SK-N-SH (cell line): ENCODE measurements at regions not wholly inside any gene's neighbourhood (a gene's known extent, or its start where the extent isn't known, plus 50 kb on each side); places are given as distances from the start of the nearest gene placed in this dataset.

Source experiments
- CTCF ChIA-PET: fragments of 300-600, 350-600 bp; formaldehyde crosslinking; extraction: SDS; loops from one replicate; lab custom pipeline; 2021; lab: Yijun Ruan, JAX
- POLR2A ChIA-PET: fragments of 350-600 bp; sonication (Branson Sonifier 250); formaldehyde crosslinking; extraction: SDS; loops from one replicate; lab custom pipeline; 2020; ENCODE audit warnings: antibody characterized with exemption, inconsistent platforms; lab: Yijun Ruan, JAX
- DNase-seq: peaks from one replicate; pipeline ENCODE4 v3.0.0; 2012
- H2AFZ ChIP-seq: fragments of 200-600 bp; sonication (generic); 2 replicates; pipeline ENCODE4 v1.8.1; 2016; ENCODE audit warnings: antibody characterized with exemption, mild to moderate bottlenecking, low read depth
- H3F3A ChIP-seq: fragments of 200-600 bp; sonication (generic); replicated peaks from 2 replicates; pipeline ENCODE3; 2016; ENCODE audit warnings: antibody characterized with exemption, mild to moderate bottlenecking; ENCODE audit not compliant: insufficient read depth
- H3K27ac ChIP-seq, 2 experiments: fragments of 200-500 bp in 1 of 2; fragments of 200-600 bp in 1 of 2; sonication (Bioruptor generic) in 1 of 2; sonication (generic), shearing (Covaris generic) in 1 of 2; 2 replicates each; pipeline versions ENCODE4 v1.5.1 to v1.6.1; 2014 to 2016; ENCODE audit warnings: low read depth in 2 of 2, inconsistent platforms in 1 of 2, low read length in 1 of 2, mild to moderate bottlenecking in 1 of 2, mixed read lengths in 1 of 2
- H3K27me3 ChIP-seq: fragments of 200-600 bp; sonication (generic), shearing (Covaris generic); 2 replicates; pipeline ENCODE4 v1.6.1; 2016; ENCODE audit warnings: mixed run types; ENCODE audit not compliant: insufficient read depth
- H3K36me3 ChIP-seq, 2 experiments: fragments of 200-500 bp in 1 of 2; fragments of 200-600 bp in 1 of 2; sonication (Bioruptor generic) in 1 of 2; sonication (generic) in 1 of 2; replicated peaks in 1 of 2; 2 replicates each; pipeline versions ENCODE3 to v1.5.1; 2014 to 2016; ENCODE audit warnings: low read length in 1 of 2, mild to moderate bottlenecking in 1 of 2; ENCODE audit not compliant: insufficient read depth in 2 of 2, control insufficient read depth in 1 of 2
- H3K4me1 ChIP-seq, 2 experiments: fragments of 200-500 bp in 1 of 2; fragments of 200-600 bp in 1 of 2; sonication (Bioruptor generic) in 1 of 2; sonication (generic), shearing (Covaris generic) in 1 of 2; 2 replicates each; pipeline versions ENCODE4 v1.5.1 to v1.6.1; 2014 to 2016; ENCODE audit warnings: low read depth in 1 of 2, low read length in 1 of 2, mixed run types in 1 of 2; ENCODE audit not compliant: insufficient read depth in 2 of 2, control insufficient read depth in 1 of 2
- H3K4me2 ChIP-seq: fragments of 200-600 bp; sonication (generic), shearing (Covaris generic); 2 replicates; pipeline ENCODE4 v1.6.1; 2017; ENCODE audit warnings: mixed run types
- H3K4me3 ChIP-seq, 2 experiments: fragments of 200-500 bp in 1 of 2; fragments of 200-600 bp in 1 of 2; sonication (Bioruptor generic) in 1 of 2; sonication (generic), shearing (Covaris generic) in 1 of 2; 2 replicates each; pipeline versions ENCODE4 v1.5.1 to v1.8.1; 2014 to 2016; ENCODE audit warnings: low read depth in 2 of 2, inconsistent platforms in 1 of 2, low read length in 1 of 2, mild to moderate bottlenecking in 1 of 2, mixed read lengths in 1 of 2, moderate library complexity in 1 of 2
- H3K79me2 ChIP-seq: fragments of 200-600 bp; sonication (generic); 2 replicates; pipeline ENCODE4 v1.8.1; 2017; ENCODE audit warnings: mild to moderate bottlenecking; ENCODE audit not compliant: insufficient read depth
- H3K9ac ChIP-seq: fragments of 200-600 bp; sonication (generic); 2 replicates; pipeline ENCODE4 v1.6.1; 2017; ENCODE audit warnings: mixed run types
- H3K9me2 ChIP-seq: fragments of 200-600 bp; sonication (generic); 2 replicates; pipeline ENCODE4 v1.6.1; 2017; ENCODE audit warnings: mixed run types
- H3K9me3 ChIP-seq: fragments of 200-600 bp; sonication (generic); 2 replicates; pipeline ENCODE4 v1.6.1; 2017; ENCODE audit warnings: mixed run types, mild to moderate bottlenecking, moderate library complexity
- H4K20me1 ChIP-seq: fragments of 200-600 bp; sonication (generic); 2 replicates; pipeline ENCODE4 v1.6.1; 2017; ENCODE audit warnings: mild to moderate bottlenecking, mixed run types; ENCODE audit not compliant: insufficient read depth
- FOXJ3 ChIP-seq: sonication (generic); formaldehyde crosslinking; IDR thresholded peaks from 2 replicates; pipeline ENCODE4 v1.5.1; 2020; ENCODE audit warnings: mild to moderate bottlenecking, missing genetic modification reagents
- FOXM1 ChIP-seq: IDR thresholded peaks from 2 replicates; pipeline ENCODE4 v1.4.0; 2012; ENCODE audit warnings: low read depth, mild to moderate bottlenecking
- GABPA ChIP-seq: IDR thresholded peaks from 2 replicates; pipeline ENCODE4 v1.4.0; 2012; ENCODE audit warnings: low read depth, mild to moderate bottlenecking
- JUND ChIP-seq: IDR thresholded peaks from 2 replicates; pipeline ENCODE4 v1.4.0; 2012
- NFIC ChIP-seq: IDR thresholded peaks from 2 replicates; pipeline ENCODE4 v1.4.0; 2012; ENCODE audit warnings: borderline replicate concordance
- POLR2AphosphoS5 ChIP-seq: IDR thresholded peaks from 2 replicates; pipeline ENCODE4 v1.6.1; 2012; ENCODE audit warnings: low read depth, low read length
- RAD21 ChIP-seq: IDR thresholded peaks from 2 replicates; pipeline ENCODE4 v1.6.1; 2012; ENCODE audit warnings: mild to moderate bottlenecking, low read length
- TEAD4 ChIP-seq: IDR thresholded peaks from 2 replicates; pipeline ENCODE4 v1.4.0; 2012; ENCODE audit warnings: mild to moderate bottlenecking, borderline replicate concordance; ENCODE audit not compliant: insufficient read depth
- WGBS: methylation state at CpG from one replicate; pipeline ENCODE4 v1.1.6; 2017; ENCODE audit warnings: low lambda C conversion rate; 5-methylcytosine and 5-hydroxymethylcytosine counted together
- TF ChIP-seq, protein P1 (sequence below): fragments of 150-350 bp; IDR thresholded peaks from 2 replicates; pipeline ENCODE4 v1.6.1; 2016; ENCODE audit warnings: mild to moderate bottlenecking, low read depth, low read length
- TF ChIP-seq, protein P2 (sequence below): IDR thresholded peaks from 2 replicates; pipeline ENCODE4 v1.4.0; 2012; ENCODE audit warnings: low read depth
- TF ChIP-seq, protein P3 (sequence below): IDR thresholded peaks from 2 replicates; pipeline ENCODE4 v1.4.0; 2012; ENCODE audit warnings: low read depth, borderline replicate concordance

DNA sequence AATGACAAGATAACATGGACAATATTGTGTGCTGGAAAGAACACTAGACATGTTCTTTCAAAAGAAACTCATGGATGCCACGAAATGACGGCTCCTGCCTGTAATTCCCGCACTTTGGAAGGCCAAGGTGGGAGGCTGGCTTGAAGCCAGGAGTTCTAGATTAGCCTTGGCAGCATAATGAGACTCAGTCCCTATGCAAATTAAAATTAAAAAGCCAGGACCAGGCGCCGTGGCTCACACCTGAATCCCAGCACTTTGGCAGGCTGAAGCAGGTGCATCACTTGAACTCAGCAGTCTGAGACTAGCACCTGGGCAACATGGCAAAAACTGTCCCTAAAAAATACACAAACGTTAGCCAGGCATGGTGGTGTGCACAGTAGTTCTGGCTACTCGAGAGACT is 814.2 kb downstream of the BRINP1 start:
- no peaks in the 10 kb centered on the region for H3K9me2 ChIP-seq
- no peaks in the 10 kb centered on the region for H3K9me3 ChIP-seq
- POLR2A ChIA-PET = no interaction called here
- no peak overlapping the region for H3K9ac ChIP-seq
- H3K27me3 ChIP-seq = no peaks in the 10 kb centered on the region
- no peak overlapping the region for H2AFZ ChIP-seq
- H3K4me3 ChIP-seq = no peak overlapping the region
- no peaks in the 10 kb centered on the region for H4K20me1 ChIP-seq
- TF ChIP-seq NFIC = no peak
- TF ChIP-seq, protein P1, sequence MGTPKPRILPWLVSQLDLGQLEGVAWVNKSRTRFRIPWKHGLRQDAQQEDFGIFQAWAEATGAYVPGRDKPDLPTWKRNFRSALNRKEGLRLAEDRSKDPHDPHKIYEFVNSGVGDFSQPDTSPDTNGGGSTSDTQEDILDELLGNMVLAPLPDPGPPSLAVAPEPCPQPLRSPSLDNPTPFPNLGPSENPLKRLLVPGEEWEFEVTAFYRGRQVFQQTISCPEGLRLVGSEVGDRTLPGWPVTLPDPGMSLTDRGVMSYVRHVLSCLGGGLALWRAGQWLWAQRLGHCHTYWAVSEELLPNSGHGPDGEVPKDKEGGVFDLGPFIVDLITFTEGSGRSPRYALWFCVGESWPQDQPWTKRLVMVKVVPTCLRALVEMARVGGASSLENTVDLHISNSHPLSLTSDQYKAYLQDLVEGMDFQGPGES = no peak
- TF ChIP-seq, protein P2, sequence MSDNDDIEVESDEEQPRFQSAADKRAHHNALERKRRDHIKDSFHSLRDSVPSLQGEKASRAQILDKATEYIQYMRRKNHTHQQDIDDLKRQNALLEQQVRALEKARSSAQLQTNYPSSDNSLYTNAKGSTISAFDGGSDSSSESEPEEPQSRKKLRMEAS = no peak
- TF ChIP-seq TEAD4 = no peak
- no peak for TF ChIP-seq POLR2AphosphoS5
- TF ChIP-seq GABPA = no peak
- H3K27ac ChIP-seq = no peak overlapping the region
- DNase-seq = no peak
- CTCF ChIA-PET = no interaction called here
- no peaks in the 10 kb centered on the region for H3K4me1 ChIP-seq
- no peaks in the 10 kb centered on the region for H3K36me3 ChIP-seq
- H3K79me2 ChIP-seq = no peaks in the 10 kb centered on the region
- WGBS = 9% methylated on average over 7 of the region's 7 CpGs
- H3K4me2 ChIP-seq = no peak overlapping the region
- no peaks in the 10 kb centered on the region for H3F3A ChIP-seq

DNA sequence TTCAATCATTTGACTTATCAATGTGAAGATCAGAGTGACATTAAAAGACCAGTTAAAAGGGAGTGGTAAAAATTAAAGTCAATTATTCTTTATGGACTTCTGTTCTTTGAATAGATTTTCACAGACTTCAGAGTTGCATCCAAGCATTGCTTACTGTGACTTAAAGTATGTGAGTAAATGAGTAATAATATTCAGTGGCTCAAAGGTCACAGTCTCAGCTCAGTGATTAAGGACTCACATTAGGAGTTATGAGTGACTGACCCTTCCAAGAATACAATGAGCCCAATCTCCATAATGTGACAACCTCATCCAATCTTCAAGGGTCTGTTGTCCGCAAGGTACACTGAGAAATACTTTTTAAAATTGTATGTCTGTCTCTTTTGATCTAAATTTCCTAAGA is 811.2 kb downstream of the BRINP1 start:
- no peak overlapping the region for H3K4me2 ChIP-seq
- H3K79me2 ChIP-seq = no peaks in the 10 kb centered on the region
- ChIA-PET CTCF (no interaction called here), POLR2A (no interaction called here)
- H4K20me1 ChIP-seq = no peaks in the 10 kb centered on the region
- H3K9ac ChIP-seq = no peak overlapping the region
- H3K27me3 ChIP-seq = no peaks in the 10 kb centered on the region
- H3K4me3 ChIP-seq = no peak overlapping the region
- no peak overlapping the region for H3K27ac ChIP-seq
- H3K36me3 ChIP-seq = no peaks in the 10 kb centered on the region
- no peaks in the 10 kb centered on the region for H3K9me2 ChIP-seq
- H3K4me1 ChIP-seq = no peaks in the 10 kb centered on the region
- no peak overlapping the region for H2AFZ ChIP-seq
- WGBS = 56% methylated on average over 1 of the region's 1 CpG
- no peaks in the 10 kb centered on the region for H3F3A ChIP-seq
- no peak for DNase-seq
- no peak for TF ChIP-seq RAD21
- TF ChIP-seq POLR2AphosphoS5 = no peak
- TF ChIP-seq JUND = no peak
- TF ChIP-seq, protein P3, sequence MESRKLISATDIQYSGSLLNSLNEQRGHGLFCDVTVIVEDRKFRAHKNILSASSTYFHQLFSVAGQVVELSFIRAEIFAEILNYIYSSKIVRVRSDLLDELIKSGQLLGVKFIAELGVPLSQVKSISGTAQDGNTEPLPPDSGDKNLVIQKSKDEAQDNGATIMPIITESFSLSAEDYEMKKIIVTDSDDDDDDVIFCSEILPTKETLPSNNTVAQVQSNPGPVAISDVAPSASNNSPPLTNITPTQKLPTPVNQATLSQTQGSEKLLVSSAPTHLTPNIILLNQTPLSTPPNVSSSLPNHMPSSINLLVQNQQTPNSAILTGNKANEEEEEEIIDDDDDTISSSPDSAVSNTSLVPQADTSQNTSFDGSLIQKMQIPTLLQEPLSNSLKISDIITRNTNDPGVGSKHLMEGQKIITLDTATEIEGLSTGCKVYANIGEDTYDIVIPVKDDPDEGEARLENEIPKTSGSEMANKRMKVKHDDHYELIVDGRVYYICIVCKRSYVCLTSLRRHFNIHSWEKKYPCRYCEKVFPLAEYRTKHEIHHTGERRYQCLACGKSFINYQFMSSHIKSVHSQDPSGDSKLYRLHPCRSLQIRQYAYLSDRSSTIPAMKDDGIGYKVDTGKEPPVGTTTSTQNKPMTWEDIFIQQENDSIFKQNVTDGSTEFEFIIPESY = no peak
- TF ChIP-seq FOXM1 = no peak
- TF ChIP-seq FOXJ3 (CRISPR knock-in tag) = no peak
- TF ChIP-seq, all 33 proteins: peak for 0
- H3K9me3 ChIP-seq = no peaks in the 10 kb centered on the region
